ENCODE measurements at regions not wholly inside any gene's neighbourhood (a gene's known extent, or its start where the extent isn't known, plus 50 kb on each side); places are given as distances from the start of the nearest gene placed in this dataset.
"Not testable (repeated sequence)": the region's sequence is repeated elsewhere in the genome, so short reads cannot be mapped to it uniquely, and the experiment has no call there.

DNA sequence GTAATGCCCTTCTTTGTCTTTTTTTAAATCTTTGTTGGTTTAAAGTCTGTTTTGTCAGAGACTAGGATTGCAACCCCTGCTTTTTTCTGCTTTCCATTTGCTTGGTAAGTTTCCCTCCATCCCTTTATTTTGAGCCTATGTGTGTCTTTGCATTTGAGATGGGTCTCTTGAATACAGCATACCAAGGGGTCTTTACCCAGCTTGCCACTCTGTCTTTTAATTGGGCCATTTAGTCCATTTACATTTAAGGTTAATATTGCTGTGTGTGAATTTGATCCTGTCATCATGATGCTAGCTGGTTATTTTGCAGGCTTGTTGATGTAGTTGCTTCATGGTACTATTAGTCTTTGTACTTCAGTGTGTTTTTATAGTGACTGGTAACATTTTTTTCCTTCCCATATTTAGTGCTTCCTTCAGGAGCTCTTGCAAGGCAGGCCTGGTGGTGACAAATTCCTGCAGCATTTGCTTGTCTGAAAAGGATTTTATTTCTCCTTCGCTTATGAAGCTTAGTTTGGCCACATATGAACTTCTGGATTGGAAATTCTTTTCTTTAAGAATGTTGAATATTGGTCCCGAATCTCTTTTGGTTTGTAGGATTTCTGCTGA is 215.0 kb downstream of the CYB561 start:
- H3K18ac ChIP-seq (ENCODE audit: insufficient read length, low read depth, low read length); H3K9ac ChIP-seq (ENCODE audit: extremely low read depth, insufficient read length, low read length); H4K8ac ChIP-seq (replicated peaks; ENCODE audit: insufficient read length, low read depth, low read length); H2AK5ac ChIP-seq (ENCODE audit: insufficient read length, low read length); H3K79me2 ChIP-seq (ENCODE audit: insufficient read depth, low read length); H2BK20ac ChIP-seq (ENCODE audit: low read depth, low read length, poor library complexity, severe bottlenecking); H3K56ac ChIP-seq (ENCODE audit: insufficient read length, low read depth, low read length); H3K4me1 ChIP-seq (ENCODE audit: insufficient read depth, low read length); H3K36me3 Mint-ChIP-seq (ENCODE audit: insufficient read depth in 1 of 3, low read depth in 3 of 3); H3K27me3 ChIP-seq (ENCODE audit: insufficient read depth, low read length); H3K4me3 Mint-ChIP-seq; H3K27ac Mint-ChIP-seq; DNase-seq; H3K27ac ChIP-seq (ENCODE audit: insufficient read length, low read depth, low read length); H3K79me1 ChIP-seq (ENCODE audit: insufficient read depth, low read depth, low read length, poor library complexity, severe bottlenecking); H3K4me2 ChIP-seq (ENCODE audit: insufficient read depth, insufficient read length, low read length); H2BK12ac ChIP-seq (ENCODE audit: insufficient read length, low read depth, low read length); H3K23ac ChIP-seq (ENCODE audit: insufficient read length, low read depth, low read length); H3T11ph ChIP-seq (ENCODE audit: low read length); H2AFZ ChIP-seq (ENCODE audit: low read length); H3K27me3 Mint-ChIP-seq (ENCODE audit: low read depth); H3K9me3 ChIP-seq (ENCODE audit: control insufficient read depth, low read depth, low read length); H3K4ac ChIP-seq (ENCODE audit: low read depth, low read length); H3K23me2 ChIP-seq (ENCODE audit: insufficient read length, low read depth, low read length, poor library complexity, severe bottlenecking); H2BK5ac ChIP-seq (ENCODE audit: insufficient read length, low read length); H3K4me1 Mint-ChIP-seq; H2BK15ac ChIP-seq (ENCODE audit: low read depth, low read length); H4K5ac ChIP-seq (ENCODE audit: insufficient read length, low read depth, low read length); H2BK120ac ChIP-seq (ENCODE audit: low read depth, low read length, poor library complexity, severe bottlenecking); H4K20me1 ChIP-seq (ENCODE audit: control insufficient read depth, insufficient read depth, insufficient read length); H4K91ac ChIP-seq (ENCODE audit: insufficient read length, low read depth, low read length); H3K14ac ChIP-seq (ENCODE audit: insufficient read depth, low read length): not testable (repeated sequence)
- WGBS (ENCODE audit: extremely low coverage, insufficient read length, low lambda C conversion rate): no CpG with 5 or more reads among the region's 2 CpGs
- H3K9me3 Mint-ChIP-seq: peaks cover 4 to 22% of the 10 kb centered on the region in 2 experiments; a peak in 4 of 5 replicates
